ENCODE measurements at regions not wholly inside any gene's neighbourhood (a gene's known extent, or its start where the extent isn't known, plus 50 kb on each side); places are given as distances from the start of the nearest gene placed in this dataset.
A peak's percentile ranks its signal among the peaks of the same experiment; 100 is the strongest.

- Mint-ChIP-seq H3K4me1 (ENCODE audit: low read depth, unreplicated experiment) (no peaks in the 10 kb centered on the region), H3K27ac (ENCODE audit: unreplicated experiment) (no peak overlapping the region), H3K27me3 (ENCODE audit: unreplicated experiment) (no peaks in the 10 kb centered on the region), H3K36me3 (ENCODE audit: unreplicated experiment) (no peaks in the 10 kb centered on the region), H3K9me3 (ENCODE audit: unreplicated experiment) (no peaks in the 10 kb centered on the region), H3K4me3 (ENCODE audit: unreplicated experiment) (no peak overlapping the region)
- TF ChIP-seq CTCF (IDR thresholded peaks at IDR 0.05; ENCODE audit: partially characterized antibody, unreplicated experiment), result no peak
- DNase-seq, result no peak
Observed at GRCh38 chr9:85349046-85349445, 392.7 kb downstream of the AGTPBP1 start.

DNA sequence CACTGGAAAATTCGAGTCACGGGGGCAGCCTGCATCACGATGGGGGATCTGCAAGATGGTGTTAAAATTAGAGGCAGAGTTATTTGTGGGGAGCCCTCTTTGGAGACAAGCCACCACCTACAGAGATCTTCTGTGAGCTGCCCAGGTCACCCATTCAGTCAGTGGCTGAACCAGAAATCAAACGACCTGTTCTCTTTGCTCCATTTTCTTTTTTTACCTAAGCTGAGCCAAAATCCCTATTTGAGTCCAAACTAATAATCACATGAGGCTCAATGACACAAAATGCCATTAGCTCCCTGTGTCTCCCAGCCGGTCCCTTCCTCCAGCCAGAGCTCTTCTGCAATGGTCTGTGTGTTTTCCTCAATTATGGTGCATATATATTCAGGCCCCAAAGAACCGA is 394.2 kb downstream of the AGTPBP1 start:
- DNase-seq, result no peak
- H3K27me3 Mint-ChIP-seq (ENCODE audit: unreplicated experiment), result no peaks in the 10 kb centered on the region
- no peak for TF ChIP-seq CTCF (IDR thresholded peaks at IDR 0.05; ENCODE audit: partially characterized antibody, unreplicated experiment)
- H3K9me3 Mint-ChIP-seq (ENCODE audit: unreplicated experiment), result peaks cover 2% of the 10 kb centered on the region
- H3K4me3 Mint-ChIP-seq (ENCODE audit: unreplicated experiment), result no peak overlapping the region
- H3K36me3 Mint-ChIP-seq (ENCODE audit: unreplicated experiment), result no peaks in the 10 kb centered on the region
- no peak overlapping the region for H3K27ac Mint-ChIP-seq (ENCODE audit: unreplicated experiment)
- H3K4me1 Mint-ChIP-seq (ENCODE audit: low read depth, unreplicated experiment), result no peaks in the 10 kb centered on the region

DNA sequence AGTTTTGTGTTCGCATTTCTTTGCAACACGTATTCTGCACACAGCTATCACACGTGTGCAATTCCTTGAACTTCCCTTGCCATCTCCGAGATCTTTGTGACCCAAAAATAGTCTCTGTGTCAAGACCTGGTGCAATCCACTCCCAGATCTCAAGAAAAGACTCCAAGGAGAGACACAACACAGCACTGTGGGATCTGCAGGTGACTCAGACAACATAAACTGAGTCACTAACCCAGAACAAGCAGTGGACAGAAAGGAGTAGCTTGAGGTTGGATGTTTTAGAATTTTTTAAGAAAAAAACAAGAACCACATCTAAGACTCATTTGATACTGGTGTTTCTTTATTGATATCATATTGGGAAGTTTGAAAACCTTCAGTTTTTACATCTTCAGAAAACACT is 396.9 kb downstream of the AGTPBP1 start:
- Mint-ChIP-seq H3K27me3 (ENCODE audit: unreplicated experiment) (no peaks in the 10 kb centered on the region), H3K4me3 (ENCODE audit: unreplicated experiment) (no peak overlapping the region), H3K36me3 (ENCODE audit: unreplicated experiment) (no peaks in the 10 kb centered on the region), H3K27ac (ENCODE audit: unreplicated experiment) (no peak overlapping the region), H3K9me3 (ENCODE audit: unreplicated experiment) (peaks cover 5% of the 10 kb centered on the region), H3K4me1 (ENCODE audit: low read depth, unreplicated experiment) (peaks cover 11% of the 10 kb centered on the region)
- no peak for DNase-seq
- TF ChIP-seq CTCF (IDR thresholded peaks at IDR 0.05; ENCODE audit: partially characterized antibody, unreplicated experiment), result no peak

- no peak for DNase-seq
- H3K27ac Mint-ChIP-seq (ENCODE audit: unreplicated experiment), result no peak overlapping the region
- H3K36me3 Mint-ChIP-seq (ENCODE audit: unreplicated experiment), result no peaks in the 10 kb centered on the region
- no peak overlapping the region for H3K4me3 Mint-ChIP-seq (ENCODE audit: unreplicated experiment)
- H3K4me1 Mint-ChIP-seq (ENCODE audit: low read depth, unreplicated experiment), result peaks cover 20% of the 10 kb centered on the region
- peaks cover 1% of the 10 kb centered on the region for H3K27me3 Mint-ChIP-seq (ENCODE audit: unreplicated experiment)
- no peak for TF ChIP-seq CTCF (IDR thresholded peaks at IDR 0.05; ENCODE audit: partially characterized antibody, unreplicated experiment)
- peaks cover 5% of the 10 kb centered on the region for H3K9me3 Mint-ChIP-seq (ENCODE audit: unreplicated experiment)
Observed at GRCh38 chr9:85339338-85339737, 402.4 kb downstream of the AGTPBP1 start.

DNA sequence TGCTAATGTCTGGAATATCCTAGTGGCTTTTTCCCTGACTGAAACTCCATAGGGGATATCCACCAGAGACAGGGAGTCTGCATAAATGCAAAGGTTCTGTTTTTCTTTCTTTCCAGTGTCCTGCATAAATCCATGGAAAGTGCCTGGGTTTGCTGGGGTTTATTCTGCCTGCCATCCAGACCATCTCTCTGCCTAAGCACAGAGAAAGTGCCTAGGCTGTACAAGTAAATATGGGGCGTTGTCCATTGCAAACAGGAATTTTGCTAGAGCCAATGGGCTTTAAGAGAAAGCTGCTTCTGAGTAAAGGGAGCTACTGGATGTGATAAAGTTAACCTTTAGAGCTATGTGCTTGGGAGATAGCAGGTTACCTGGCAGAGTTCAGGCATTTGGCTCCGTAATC is 407.5 kb downstream of the AGTPBP1 start:
- Mint-ChIP-seq H3K27ac (ENCODE audit: unreplicated experiment) (peak overlapping the region; percentile 63), H3K27me3 (ENCODE audit: unreplicated experiment) (peaks cover 1% of the 10 kb centered on the region), H3K9me3 (ENCODE audit: unreplicated experiment) (peaks cover 1% of the 10 kb centered on the region), H3K4me1 (ENCODE audit: low read depth, unreplicated experiment) (peaks cover 18% of the 10 kb centered on the region), H3K4me3 (ENCODE audit: unreplicated experiment) (no peak overlapping the region), H3K36me3 (ENCODE audit: unreplicated experiment) (no peaks in the 10 kb centered on the region)
- no peak for DNase-seq
- TF ChIP-seq CTCF (IDR thresholded peaks at IDR 0.05; ENCODE audit: partially characterized antibody, unreplicated experiment), result no peak

Data from glutamatergic neuron (in vitro differentiated cells).